Amygdala (tissue), 56 donors: ENCODE measurements at regions not wholly inside any gene's neighbourhood (a gene's known extent, or its start where the extent isn't known, plus 50 kb on each side); places are given as distances from the start of the nearest gene placed in this dataset.

Experiments used
- DNase-seq, 56 donors: peaks; one replicate each; lab custom pipeline; 2025; lab: John Stamatoyannopoulos, UW

DNA sequence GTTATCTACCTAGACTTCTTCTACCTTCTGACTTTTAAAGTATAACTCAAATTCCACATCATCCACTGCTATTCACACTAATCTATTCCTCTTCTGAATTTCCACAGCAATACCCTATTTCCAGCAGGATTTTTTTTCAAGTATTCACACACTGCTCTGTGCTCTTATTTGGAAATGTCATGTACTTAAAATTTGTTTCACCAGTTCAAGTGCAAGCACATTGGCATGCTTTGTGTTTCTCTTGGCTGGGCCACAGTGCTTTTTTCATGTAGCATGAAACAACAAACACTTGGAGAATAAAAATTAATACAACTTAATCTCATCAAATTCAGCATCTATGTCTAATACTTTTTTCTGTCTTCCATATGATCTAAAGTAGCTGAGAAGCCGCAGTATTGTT lies 161.8 kb upstream of the PCDH18 start:
- DNase-seq, result no peak

DNA sequence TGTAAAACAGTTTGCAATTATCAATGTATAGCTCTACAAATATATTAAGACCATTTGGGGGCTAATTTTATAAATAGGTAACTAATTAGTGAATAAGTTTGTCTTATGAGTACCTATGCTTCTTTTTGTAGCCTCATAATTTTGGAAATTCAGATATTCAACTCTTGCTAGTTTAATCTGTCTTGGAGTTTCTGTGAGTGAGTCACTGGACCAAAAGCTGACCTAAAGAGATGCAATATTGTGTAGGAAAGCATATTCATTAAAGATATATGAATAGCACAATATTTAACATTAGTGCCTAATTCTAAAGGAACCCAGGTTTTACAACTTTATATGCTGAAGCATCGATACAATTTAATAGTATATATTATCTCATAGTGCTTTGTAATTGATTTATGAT lies 161.3 kb upstream of the PCDH18 start:
- no peak for DNase-seq

DNA sequence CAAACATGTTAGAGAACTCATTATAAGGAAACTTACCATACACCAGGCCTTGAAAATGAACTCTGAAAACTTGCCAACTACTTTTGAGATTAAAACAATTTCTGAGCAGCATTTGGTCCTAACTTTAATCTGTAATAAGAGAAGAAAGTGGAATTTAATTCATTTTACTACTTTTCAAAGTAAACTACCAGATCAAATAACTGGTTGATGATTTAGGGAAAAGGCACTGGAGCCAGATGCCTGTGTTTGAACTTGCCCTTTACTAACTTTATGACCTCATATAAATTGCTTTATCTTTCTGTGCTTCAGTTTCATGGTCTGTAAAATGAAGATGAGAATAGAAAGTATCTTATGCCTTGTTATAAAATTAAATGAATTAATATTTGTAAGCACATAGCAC lies 159.9 kb upstream of the PCDH18 start:
- DNase-seq, result no peak

DNA sequence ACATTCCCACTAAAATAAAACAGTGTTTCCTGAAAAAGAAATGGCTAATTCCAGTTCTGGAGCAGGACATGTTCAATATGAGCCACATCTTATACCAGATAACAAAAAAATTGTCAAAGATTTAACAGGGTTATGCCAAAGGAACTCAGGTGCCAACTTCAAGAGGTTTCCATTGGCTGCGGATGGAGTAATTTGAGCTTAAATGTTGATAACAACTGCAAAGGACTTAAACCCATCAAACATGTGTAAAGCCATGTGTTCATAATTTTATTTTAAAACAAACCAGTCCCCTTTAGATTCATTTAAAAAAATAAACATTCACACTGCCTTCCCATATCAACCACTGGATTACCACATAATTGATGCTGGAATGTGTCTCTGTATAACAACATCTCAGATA lies 156.4 kb upstream of the PCDH18 start:
- DNase-seq, result no peak

DNA sequence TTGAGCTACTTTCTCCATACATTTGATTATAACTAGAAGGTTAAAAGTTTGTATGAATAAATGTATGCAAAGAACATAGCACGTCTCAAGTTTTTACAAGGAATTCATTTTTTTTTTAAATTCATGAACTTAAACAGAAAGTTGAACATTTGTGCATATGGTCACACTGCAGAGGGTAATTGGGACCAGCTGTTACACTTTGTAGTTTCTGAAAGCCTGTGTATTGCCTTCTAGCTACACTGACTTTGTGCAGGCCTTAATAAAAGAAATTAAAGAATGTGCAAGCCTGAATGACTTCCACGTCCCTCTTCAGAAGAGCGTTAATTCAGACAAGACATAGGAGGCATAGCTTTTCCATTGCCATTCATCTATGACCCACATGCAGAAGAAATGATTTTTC lies 153.1 kb upstream of the PCDH18 start:
- no peak for DNase-seq

DNA sequence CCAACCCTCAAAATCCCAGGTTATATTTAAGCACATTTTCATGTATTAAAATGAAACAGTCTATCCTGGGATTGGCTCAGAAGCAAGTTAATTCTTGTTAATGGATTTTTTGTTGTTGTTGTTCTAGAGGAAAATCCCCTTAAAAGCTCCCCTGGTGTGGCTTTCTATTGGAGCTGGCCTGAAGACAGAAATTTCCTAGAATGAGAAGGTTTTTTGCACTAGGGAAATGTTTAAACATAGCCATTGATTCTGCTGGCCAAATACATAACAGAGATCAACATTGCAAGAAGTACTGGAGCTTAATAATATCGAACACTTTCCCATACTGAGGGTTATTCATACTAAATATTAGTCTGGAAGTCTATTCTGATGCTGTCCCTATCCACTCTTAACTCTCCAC lies 148.8 kb upstream of the PCDH18 start:
- no peak for DNase-seq

DNA sequence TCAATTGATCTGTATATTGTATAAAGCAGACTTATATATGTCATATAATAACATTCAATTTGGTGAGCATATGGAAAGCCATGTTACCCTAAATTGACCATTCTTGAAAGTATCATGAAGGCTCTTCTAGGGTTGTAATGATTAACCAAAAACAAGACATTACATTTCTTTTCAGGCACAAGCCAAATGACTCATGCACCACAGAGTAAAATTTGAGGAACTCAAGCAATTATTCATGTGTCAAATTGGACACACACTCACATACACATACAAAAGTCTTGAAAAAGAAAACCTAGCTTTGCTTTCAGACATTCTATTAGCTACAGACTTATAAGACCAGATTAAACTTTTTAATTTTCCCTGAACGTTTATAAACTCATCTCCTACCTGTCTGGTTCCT lies 146.5 kb upstream of the PCDH18 start:
- DNase-seq, result no peak

DNA sequence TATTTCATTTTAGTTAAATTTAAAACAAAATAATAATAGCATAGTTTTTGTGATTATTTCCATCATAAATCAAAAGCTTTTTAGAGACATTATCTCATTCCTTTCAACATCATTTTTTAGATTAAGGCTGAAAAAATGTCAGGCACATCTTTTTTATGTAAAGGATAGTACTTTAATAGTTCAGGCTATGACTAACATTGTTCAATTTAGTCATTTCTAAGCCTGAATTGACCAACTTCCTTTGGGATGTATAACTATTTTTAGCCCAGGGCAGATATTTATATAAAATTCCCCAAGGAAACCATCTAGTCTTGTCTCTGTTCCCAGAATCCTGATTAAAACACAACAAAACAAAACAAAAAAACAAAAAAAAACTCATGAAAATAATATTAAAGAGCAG lies 145.6 kb upstream of the PCDH18 start:
- no peak for DNase-seq

DNA sequence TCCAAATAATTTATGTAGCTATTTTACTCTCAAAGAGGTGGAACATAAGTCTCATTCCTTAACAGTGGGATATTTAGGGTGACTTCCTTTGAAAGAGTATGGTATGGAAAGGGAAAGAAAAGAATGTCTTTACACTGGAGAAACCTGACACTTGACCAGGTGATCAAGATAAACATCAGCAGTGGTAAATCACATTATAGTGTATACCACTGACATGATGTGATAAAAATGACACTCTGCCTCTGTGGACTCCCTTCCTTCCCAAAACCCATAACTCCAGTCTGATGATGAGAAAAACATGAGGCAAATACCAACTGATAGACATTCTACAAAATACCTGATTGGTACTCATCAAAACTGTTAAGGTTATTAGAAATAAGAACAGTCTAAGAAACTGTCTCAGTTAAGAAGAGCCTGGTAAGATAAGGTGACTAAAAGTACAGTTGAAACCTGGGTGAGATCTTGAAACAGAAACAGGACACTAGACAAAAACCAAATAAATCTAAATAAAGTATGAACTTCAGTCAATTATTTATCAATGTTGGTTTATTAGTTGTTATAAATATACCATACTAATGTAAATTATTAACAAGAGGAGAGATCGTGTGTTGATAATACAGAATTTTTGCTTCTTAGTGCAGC lies 144.2 kb upstream of the PCDH18 start:
- DNase-seq, result no peak

DNA sequence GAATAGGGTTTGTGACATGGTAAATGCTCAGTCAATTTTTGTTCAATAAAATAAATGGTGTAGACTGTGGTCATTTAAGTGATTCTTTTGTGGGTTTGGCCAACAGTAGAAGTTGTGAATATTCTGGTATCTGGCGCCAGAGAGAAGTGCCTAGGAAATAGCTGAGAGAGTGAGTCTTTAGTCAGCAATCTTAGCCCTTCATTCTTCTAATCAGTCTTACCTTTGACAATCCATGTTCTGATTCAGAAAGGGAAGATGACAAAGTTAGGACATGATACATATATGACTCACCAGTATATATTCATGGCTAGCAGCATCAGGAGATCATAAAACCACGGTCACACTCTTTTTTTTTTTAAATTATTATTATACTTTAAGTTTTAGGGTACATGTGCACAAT lies 141.8 kb upstream of the PCDH18 start:
- no peak for DNase-seq

DNA sequence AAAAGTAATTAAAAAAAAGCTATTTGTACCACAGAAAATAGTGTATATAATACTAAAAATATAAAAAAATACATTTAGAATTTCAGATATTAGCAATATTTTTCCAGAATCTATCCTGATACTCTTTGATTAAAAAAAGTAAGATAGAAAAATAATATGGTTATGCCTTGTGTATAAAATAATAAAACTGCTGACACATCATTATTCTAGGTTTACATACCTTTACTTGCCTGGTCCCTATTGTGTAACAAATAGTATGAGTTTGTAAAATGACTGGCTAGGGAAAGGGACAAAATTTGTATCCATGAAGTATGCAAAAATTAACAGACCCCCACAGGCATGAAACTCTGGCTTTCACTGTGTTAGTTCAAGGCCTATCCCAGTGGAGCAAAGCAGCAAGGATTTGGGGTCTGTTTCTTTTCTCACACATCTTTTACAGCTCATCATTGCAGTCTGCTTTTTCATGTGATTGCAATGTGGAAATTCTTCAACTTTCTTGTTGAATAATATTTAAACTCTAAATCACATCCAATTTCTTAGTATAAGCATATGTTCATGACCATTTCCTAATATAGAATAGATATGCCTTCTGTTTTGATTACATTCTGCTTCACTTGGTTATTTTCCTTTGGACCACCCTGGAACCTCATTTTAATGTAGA lies 136.7 kb upstream of the PCDH18 start:
- DNase-seq, result no peak

DNA sequence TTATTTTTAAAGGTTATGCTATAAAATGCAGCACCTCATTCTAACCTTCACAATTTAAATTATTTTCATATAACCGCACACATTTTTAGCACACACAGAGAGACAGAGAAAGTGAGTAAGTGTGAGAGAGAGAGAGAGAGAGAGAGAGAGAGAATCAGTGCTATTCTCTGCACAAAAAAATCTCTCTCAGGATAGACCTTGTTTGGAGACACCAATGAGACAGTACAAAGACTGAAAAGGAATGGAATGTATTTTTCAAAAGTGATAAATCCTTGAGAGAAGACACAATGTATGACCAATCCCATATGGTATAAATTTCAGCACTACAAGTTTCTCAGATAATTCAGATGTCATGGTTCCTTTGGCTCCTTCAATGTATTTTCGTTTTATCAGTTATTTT lies 132.1 kb upstream of the PCDH18 start:
- no peak for DNase-seq

DNA sequence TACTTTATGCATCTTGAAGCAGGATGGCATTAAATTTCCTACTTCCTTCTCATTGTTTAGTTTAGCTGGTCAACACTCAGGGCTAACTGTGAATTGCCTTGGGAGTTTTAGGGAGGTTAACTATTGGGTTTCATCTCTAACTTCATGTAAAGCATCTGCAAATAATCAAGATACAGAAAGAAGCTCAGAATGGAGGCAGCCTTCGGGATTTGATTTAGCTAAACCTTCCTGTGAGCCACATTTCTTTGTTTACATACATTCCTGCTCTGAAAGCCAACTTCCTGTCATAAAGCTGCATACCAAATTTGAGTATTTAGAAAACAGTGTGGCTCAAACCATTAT lies 131.7 kb upstream of the PCDH18 start:
- DNase-seq, result no peak

DNA sequence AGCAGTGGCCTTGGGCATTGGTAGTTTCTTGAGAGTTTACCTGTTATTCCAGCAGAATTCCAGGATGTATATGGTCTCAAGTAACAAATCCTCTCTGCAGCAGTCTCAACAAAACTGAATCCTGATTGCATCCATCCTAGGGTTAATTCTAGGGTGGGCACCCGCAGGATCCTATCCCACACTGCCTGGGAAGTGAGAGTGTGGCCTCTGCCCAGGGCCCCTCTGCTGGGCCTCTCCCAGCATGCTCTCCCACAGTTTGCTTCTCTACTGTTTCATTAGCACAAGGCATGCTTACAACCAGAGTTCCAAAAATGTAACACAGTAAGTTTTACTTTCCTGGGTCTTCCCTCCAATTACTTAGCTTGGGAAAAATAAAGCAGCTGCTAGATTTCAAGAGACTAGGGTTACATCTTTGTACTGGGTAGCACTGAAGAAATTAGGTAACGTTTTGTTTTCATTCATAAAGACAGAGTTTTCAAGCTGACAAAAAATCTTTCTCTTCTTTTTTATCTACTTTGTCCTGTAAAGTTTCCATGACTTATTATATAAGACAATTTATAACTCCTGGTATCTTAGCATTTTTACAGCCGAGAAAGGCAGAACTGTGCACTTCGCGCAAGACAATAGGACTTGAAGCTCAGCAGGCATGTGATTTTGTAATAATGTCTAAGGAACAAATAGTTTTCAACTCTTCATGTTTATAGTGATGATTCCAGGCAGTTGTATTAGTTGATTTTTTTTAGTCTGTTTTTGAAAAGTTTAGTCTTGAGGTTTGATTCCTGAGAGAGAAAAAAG lies 131.2 kb upstream of the PCDH18 start:
- DNase-seq, result no peak

DNA sequence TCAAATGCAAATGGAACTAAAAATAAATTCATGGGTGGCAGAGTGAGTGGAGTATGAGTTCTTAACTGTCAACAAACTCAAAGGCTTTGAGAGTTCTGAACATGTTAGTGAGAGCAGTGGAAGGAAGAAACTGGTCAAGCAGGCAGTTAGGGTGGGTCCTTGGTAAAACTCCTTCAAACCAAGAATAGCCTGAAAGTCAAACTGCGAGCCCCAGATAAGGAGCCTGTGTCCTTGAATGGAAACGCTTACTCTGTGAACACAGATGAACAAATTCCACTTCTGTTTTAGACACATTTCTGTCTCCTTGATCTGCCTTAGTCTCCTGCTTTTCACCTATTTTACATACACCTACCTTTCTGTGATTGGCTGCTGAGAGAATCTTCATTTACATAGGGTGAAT lies 129.4 kb upstream of the PCDH18 start:
- DNase-seq, result no peak

DNA sequence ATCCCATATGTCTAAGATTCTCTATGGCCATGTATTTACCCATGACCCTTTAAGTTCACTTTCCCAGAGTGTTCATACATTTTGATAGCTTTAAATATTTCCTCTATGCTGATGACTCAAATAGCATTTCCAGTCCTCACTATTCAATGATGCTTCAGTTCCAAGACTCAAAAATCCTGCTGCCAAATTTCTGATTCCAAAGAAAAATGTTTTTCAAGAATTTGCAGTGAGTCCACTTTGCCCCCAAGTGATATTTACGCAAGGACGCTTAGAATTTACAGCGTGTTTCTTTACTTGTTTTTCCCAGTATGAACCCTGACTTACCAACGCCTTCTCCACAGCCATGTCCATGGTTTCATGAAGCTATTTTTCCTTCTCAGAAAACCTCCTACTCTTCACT lies 127.9 kb upstream of the PCDH18 start:
- no peak for DNase-seq

DNA sequence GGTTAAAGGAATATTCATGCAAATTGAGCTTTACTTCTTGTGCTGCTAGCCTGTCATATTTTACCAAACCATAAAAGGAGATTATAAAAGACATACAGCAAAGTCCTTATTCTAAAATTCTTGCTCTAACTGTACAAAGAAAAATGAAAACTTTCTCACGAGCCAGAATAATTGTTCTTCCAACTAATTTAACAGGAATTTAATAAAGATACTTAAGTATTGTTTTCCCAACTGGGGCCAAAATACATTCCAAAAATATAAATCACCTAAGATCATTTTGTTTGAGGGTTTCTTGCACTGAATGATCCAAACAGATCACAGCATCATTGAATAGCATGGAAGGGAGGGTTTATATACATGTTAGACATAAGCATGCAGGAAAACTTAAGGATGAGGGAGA lies 127.1 kb upstream of the PCDH18 start:
- DNase-seq, result no peak

DNA sequence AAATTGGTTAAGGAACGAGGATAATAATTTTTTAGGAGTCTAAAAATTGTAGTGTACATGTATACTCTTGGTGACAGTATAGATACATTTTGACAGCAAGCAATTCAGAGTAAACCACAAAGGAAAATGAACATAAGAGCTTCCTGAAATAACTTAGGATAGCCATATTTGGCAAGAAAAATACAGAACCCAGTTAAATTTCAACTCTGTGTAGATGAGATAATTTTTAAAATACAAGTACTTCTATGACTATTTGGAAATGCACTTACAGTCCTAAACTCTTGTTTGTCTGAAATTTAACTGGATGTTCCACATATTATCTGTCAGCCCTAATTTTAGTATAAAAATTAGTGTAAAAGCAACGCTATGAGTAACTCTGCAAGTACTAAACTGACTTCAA lies 124.4 kb upstream of the PCDH18 start:
- no peak for DNase-seq

DNA sequence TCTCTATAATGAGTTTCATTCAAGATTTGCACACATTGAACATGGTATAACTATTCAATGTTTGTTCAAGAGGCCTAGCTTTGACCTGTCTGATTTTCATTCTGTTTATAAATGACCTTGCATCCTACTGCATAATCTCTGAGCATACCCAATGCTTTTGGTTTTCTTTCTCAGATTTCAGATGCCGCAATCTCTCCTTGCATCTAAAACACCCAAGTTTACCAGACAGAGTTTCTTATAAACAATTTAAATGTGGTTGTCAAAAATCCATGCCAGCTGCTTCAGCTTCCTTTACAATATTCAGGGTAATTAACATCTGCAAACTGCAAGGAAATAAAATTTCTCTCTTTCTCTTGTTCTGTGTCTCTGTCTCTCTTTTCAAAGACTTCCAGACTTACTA lies 123.0 kb upstream of the PCDH18 start:
- no peak for DNase-seq

DNA sequence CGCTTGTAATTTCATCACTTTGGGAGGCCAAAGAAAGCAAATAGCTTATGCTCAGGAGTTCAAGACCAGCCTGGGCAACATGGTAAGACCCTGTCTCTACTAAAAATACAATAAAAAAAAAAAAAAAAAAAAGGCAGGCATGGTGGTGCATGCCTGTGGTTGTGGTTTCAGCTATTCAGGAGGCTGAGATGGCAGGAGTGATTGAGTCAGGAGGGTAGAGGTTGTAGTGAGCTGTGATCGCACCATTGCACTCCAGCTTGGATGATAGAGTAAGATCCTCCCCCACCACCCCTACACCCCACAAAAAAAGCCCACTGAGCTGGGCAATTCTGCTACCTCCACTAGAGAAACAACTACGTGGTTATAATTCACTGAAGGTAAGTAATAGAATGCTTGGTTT lies 118.8 kb upstream of the PCDH18 start:
- no peak for DNase-seq

DNA sequence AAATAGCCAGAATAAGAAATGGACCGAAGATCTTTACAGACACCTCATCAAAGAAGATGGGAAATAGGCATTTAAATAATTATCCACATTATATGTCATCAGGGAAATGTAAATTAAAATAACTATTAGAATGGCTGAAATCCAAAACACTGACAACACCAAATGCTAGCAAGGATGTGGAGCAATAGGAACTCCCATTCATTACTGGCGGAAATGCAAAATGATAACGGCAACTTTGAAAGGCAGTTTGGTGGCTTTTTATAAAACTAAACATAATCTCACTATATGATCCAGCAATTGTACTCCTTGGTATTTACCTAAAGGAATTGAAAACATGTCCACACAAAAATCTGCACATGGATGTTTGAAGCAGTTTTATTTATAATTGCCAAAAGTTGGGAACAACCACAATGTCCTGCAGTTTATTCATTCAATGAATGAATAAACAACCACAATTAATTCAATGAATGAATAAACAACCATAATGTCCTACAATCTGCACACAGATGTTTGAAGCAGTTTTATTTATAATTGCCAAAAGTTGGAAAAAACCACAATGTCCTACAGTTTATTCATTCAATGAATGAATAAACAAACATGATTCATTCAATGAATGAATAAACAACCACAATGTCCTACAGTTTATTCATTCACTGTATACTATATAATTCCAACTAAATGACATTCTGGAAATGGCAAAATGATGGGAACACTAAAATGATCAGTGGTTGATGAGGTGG lies 117.6 kb upstream of the PCDH18 start:
- DNase-seq, result no peak

DNA sequence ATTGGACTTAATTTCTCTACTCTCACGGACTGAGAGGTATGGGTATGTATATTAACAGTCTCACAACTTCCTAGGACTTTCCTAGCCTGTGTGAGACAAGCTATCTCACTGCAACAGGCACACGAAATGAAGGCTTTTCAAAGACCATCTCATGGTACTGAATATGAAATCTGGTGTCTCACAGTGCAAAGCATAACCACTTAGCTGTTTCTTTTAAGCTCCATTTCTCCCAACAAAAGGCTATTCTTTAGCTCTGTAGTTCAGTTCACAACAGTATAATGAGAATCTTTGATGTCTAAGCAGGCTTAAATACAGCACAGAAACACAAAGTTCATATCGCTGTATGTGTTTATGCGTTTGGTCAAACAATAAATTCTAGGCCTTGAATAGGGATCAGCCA lies 116.2 kb upstream of the PCDH18 start:
- no peak for DNase-seq
